PC-3 (cell line): ENCODE measurements at regions not wholly inside any gene's neighbourhood (a gene's known extent, or its start where the extent isn't known, plus 50 kb on each side); places are given as distances from the start of the nearest gene placed in this dataset.

Source experiments
- ATAC-seq: fragments of 200-7000 bp; cut with Tn5 transposase; 2 replicates; pipeline ENCODE4 v1.9.1; 2020; ENCODE audit warnings: mild to moderate bottlenecking, moderate library complexity
- BruUV-seq: library from RNA; stranded (reverse); fragments of 400-500 nt; replicated peaks from 2 replicates; lab custom pipeline; 2021; lab: Mats Ljungman, UMichigan
- CTCF ChIA-PET: fragments of 300-600 bp; sonication (Branson Sonifier 250); formaldehyde crosslinking; loops from one replicate; lab custom pipeline; 2022; ENCODE audit warnings: antibody characterized with exemption; lab: Charles Lee
- POLR2A ChIA-PET: fragments of 300-600 bp; sonication (Branson Sonifier 250); formaldehyde crosslinking; loops from one replicate; lab custom pipeline; 2022; ENCODE audit warnings: antibody characterized with exemption; ENCODE audit not compliant: unreplicated experiment; lab: Charles Lee
- DNase-seq: peaks from one replicate; pipeline ENCODE4 v3.0.0-alpha.2; 2015
- H2AFZ ChIP-seq: fragments of 300-600 bp; sonication (generic); 2 replicates; pipeline ENCODE4 v1.6.0; 2016; ENCODE audit warnings: antibody characterized with exemption, low read length
- H3F3A ChIP-seq: fragments of 300-600 bp; sonication (generic); one replicate; pipeline ENCODE4 v1.6.0; 2017; ENCODE audit warnings: antibody characterized with exemption, low read length, control low read depth, mild to moderate bottlenecking; ENCODE audit not compliant: unreplicated experiment
- H3K27ac ChIP-seq: fragments of 300-600 bp; sonication (generic); 2 replicates; pipeline ENCODE4 v1.5.1; 2016; ENCODE audit warnings: mild to moderate bottlenecking, low read length
- H3K27me3 ChIP-seq: fragments of 300-600 bp; sonication (generic); 2 replicates; pipeline ENCODE4 v1.6.1; 2016; ENCODE audit warnings: low read length, mixed read lengths
- H3K36me3 ChIP-seq: fragments of 300-600 bp; sonication (generic); 2 replicates; pipeline ENCODE4 v1.6.1; 2016; ENCODE audit warnings: low read depth, mixed run types, low read length, mixed read lengths
- H3K4me1 ChIP-seq: fragments of 300-600 bp; sonication (generic); 2 replicates; pipeline ENCODE4 v1.5.1; 2016; ENCODE audit warnings: low read length; ENCODE audit not compliant: insufficient read depth
- H3K4me2 ChIP-seq: fragments of 300-600 bp; sonication (generic); 2 replicates; pipeline ENCODE4 v1.6.0; 2016; ENCODE audit warnings: low read length
- H3K4me3 ChIP-seq: fragments of 300-600 bp; sonication (generic); 2 replicates; pipeline ENCODE4 v1.5.1; 2016; ENCODE audit warnings: mild to moderate bottlenecking, low read length, mixed read lengths
- H3K79me2 ChIP-seq: fragments of 300-600 bp; sonication (generic); 2 replicates; pipeline ENCODE4 v1.6.1; 2017; ENCODE audit warnings: low read length, mixed read lengths
- H3K9ac ChIP-seq: fragments of 300-600 bp; sonication (generic); 2 replicates; pipeline ENCODE4 v1.6.0; 2016; ENCODE audit warnings: mild to moderate bottlenecking, low read length
- H3K9me2 ChIP-seq: fragments of 300-600 bp; sonication (generic); replicated peaks from 2 replicates; pipeline ENCODE4 v1.6.1; 2016; ENCODE audit warnings: mixed run types, low read length, mixed read lengths
- H3K9me3 ChIP-seq: fragments of 300-600 bp; sonication (generic); 2 replicates; pipeline ENCODE4 v1.6.1; 2016; ENCODE audit warnings: low read length, mixed read lengths
- H4K20me1 ChIP-seq: fragments of 300-600 bp; sonication (generic); 2 replicates; pipeline ENCODE4 v1.6.1; 2016; ENCODE audit warnings: low read length, mixed read lengths
- EZH2 ChIP-seq: fragments of 300-600 bp; sonication (generic); IDR thresholded peaks from one replicate; pipeline ENCODE4 v1.6.1; 2017; ENCODE audit warnings: antibody characterized with exemption, mild to moderate bottlenecking, low read length; ENCODE audit not compliant: unreplicated experiment
- EZH2phosphoT487 ChIP-seq: fragments of 300-600 bp; sonication (generic); IDR thresholded peaks from 2 replicates; pipeline ENCODE4 v1.6.1; 2018; ENCODE audit warnings: mild to moderate bottlenecking, antibody characterized with exemption, low read length, borderline replicate concordance
- intact Hi-C: fragments of 100-400 bp; cut with micrococcal nuclease; formaldehyde crosslinking; loops from 2 replicates; pipeline ENCODE4 v1.9.0; 2023
- TF ChIP-seq, protein P1 (sequence below): fragments of 300-600 bp; sonication (generic); conservative IDR thresholded peaks from 2 replicates; pipeline ENCODE4 v1.5.1; 2017; ENCODE audit warnings: antibody characterized with exemption, low read depth, mild to moderate bottlenecking, low read length

DNA sequence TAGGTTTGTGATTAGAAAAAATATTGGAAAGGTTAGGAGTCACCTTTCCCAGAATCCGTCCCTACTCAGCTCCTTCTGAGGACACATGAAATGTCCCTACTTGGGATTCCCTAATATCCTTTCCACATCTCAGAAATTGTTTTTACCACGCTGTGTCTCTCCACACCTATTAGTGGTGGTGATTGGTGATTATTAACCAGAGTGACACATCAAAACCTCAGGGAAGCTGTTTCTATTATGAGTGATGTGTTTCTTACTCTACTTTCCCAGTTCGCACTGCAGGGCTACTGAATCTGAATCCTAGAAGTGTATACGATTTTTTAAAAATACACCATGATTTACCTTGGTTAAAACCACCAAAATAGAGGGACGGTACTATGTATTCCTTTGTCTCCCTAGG is 460.8 kb downstream of the TBC1D4 start:
- BruUV-seq: no TSS peak

DNA sequence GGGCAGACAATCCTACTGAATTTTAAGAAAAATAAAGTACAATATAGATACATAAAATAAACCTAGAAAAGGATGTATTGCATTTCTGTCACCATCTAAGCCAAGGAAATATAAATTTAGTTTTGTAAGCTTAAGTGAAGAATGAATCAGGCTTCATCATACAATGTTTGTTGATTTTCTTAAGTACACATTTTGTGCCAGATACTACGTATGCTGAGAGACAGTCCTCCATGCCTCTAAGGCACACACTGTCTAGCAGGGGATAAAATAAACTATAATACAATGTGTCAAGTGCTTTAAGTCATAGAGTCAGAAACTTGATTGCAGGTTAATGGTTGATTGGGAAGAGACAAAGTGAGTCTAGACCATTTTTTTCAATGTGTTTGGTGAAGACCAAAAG is 465.7 kb downstream of the TBC1D4 start:
- intact Hi-C loops: no loop called here
- BruUV-seq: no TSS peak
- Histone ChIP-seq H3K9me3 (no peaks in the 10 kb centered on the region), H3K4me1 (peaks cover 11% of the 10 kb centered on the region), H3F3A (no peaks in the 10 kb centered on the region), H3K9me2 (no peaks in the 10 kb centered on the region), H3K27ac (no peak overlapping the region), H3K36me3 (no peaks in the 10 kb centered on the region), H3K4me3 (no peak overlapping the region), H3K27me3 (no peaks in the 10 kb centered on the region), H4K20me1 (no peaks in the 10 kb centered on the region), H3K79me2 (no peaks in the 10 kb centered on the region), H2AFZ (no peak overlapping the region), H3K4me2 (no peak overlapping the region), H3K9ac (no peak overlapping the region)
- ATAC-seq (peak; percentile 100), DNase-seq (peak; percentile 58)
- TF ChIP-seq, protein P1, sequence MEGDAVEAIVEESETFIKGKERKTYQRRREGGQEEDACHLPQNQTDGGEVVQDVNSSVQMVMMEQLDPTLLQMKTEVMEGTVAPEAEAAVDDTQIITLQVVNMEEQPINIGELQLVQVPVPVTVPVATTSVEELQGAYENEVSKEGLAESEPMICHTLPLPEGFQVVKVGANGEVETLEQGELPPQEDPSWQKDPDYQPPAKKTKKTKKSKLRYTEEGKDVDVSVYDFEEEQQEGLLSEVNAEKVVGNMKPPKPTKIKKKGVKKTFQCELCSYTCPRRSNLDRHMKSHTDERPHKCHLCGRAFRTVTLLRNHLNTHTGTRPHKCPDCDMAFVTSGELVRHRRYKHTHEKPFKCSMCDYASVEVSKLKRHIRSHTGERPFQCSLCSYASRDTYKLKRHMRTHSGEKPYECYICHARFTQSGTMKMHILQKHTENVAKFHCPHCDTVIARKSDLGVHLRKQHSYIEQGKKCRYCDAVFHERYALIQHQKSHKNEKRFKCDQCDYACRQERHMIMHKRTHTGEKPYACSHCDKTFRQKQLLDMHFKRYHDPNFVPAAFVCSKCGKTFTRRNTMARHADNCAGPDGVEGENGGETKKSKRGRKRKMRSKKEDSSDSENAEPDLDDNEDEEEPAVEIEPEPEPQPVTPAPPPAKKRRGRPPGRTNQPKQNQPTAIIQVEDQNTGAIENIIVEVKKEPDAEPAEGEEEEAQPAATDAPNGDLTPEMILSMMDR: no peak
- TF ChIP-seq EZH2 (no peak), EZH2phosphoT487 (no peak)
- POLR2A ChIA-PET: no interaction called here
- CTCF ChIA-PET: no interaction called here

More for the DNA sequence above, 460.8 kb downstream of the TBC1D4 start:
- Histone ChIP-seq H3K27me3 (no peaks in the 10 kb centered on the region), H3F3A (no peaks in the 10 kb centered on the region), H2AFZ (no peak overlapping the region), H3K4me3 (no peak overlapping the region), H4K20me1 (no peaks in the 10 kb centered on the region), H3K9ac (no peak overlapping the region), H3K4me2 (no peak overlapping the region), H3K9me3 (no peaks in the 10 kb centered on the region), H3K36me3 (no peaks in the 10 kb centered on the region), H3K4me1 (peaks cover 5% of the 10 kb centered on the region), H3K9me2 (no peaks in the 10 kb centered on the region), H3K79me2 (no peaks in the 10 kb centered on the region), H3K27ac (no peak overlapping the region)
- ChIA-PET CTCF (no interaction called here), POLR2A (interaction anchor here (0.6 kb wide), 1 partner anchor 1298 kb away, joined by 3 read pairs; no protein-coding TSS in a partner anchor)
- no peak for ATAC-seq
- TF ChIP-seq, protein P1: no peak
- TF ChIP-seq EZH2: no peak
- no peak for TF ChIP-seq EZH2phosphoT487
- intact Hi-C loops: no loop called here
- DNase-seq: no peak

DNA sequence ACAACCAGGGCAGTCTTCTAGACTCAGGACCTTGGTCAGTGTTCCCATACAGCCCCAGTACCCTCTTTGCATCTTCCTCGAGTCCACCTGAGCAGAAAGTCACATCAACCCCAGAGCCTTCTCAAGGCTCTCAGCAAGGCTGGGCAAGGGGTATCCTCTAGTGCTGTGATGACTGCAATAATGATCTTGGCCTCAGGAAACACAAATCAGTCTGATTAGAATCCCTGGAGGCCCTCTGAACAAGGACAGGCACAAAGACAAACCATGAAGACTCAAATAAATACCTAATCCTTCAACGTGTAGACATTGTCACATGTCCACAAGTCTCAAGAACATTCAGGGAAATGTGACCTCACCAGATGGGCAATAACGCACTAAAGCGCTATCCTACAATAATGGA is 468.2 kb downstream of the TBC1D4 start:
- intact Hi-C loops: no loop called here
- Histone ChIP-seq H3K36me3 (no peaks in the 10 kb centered on the region), H3K4me2 (no peak overlapping the region), H3K4me3 (no peak overlapping the region), H3K79me2 (no peaks in the 10 kb centered on the region), H3K27me3 (no peaks in the 10 kb centered on the region), H3K4me1 (peaks cover 11% of the 10 kb centered on the region), H3F3A (no peaks in the 10 kb centered on the region), H3K9me2 (no peaks in the 10 kb centered on the region), H3K27ac (no peak overlapping the region), H3K9ac (no peak overlapping the region), H4K20me1 (no peaks in the 10 kb centered on the region), H2AFZ (no peak overlapping the region), H3K9me3 (no peaks in the 10 kb centered on the region)
- no peak for DNase-seq
- ChIA-PET POLR2A (no interaction called here), CTCF (no interaction called here)
- TF ChIP-seq, protein P1: no peak
- no peak for TF ChIP-seq EZH2phosphoT487
- no peak for TF ChIP-seq EZH2
- no TSS peak for BruUV-seq
- ATAC-seq: no peak
